Activated CD8-positive, alpha-beta memory T cell treated with anti-CD3 and anti-CD28 coated beads, Interleukin-2, amount 10 ng/mL, durations not matched to agents 7 days and 5 days (primary cell): ENCODE measurements at regions not wholly inside any gene's neighbourhood (a gene's known extent, or its start where the extent isn't known, plus 50 kb on each side); places are given as distances from the start of the nearest gene placed in this dataset.
"Not testable (repeated sequence)": the region's sequence is repeated elsewhere in the genome, so short reads cannot be mapped to it uniquely, and the experiment has no call there.

Source experiments
- ATAC-seq: fragments of 150-1000 bp; cut with Tn5 transposase; one replicate; pipeline ENCODE4 v1.10.0; 2021; ENCODE audit warnings: moderate library complexity
- CTCF ChIA-PET: fragments of 350-600 bp; sonication (Branson Sonifier 250); formaldehyde crosslinking; loops from one replicate; lab custom pipeline; 2021; ENCODE audit warnings: antibody characterized with exemption; lab: Charles Lee
- DNase-seq: peaks from one replicate; pipeline ENCODE4 v3.0.0-alpha.2; 2020
- H3K27ac Mint-ChIP-seq: one replicate; pipeline ENCODE4 v1.8.0; 2021; ENCODE audit warnings: mild to moderate bottlenecking, mixed read lengths
- H3K27me3 Mint-ChIP-seq: one replicate; pipeline ENCODE4 v1.8.0; 2021; ENCODE audit warnings: mixed read lengths
- H3K36me3 Mint-ChIP-seq: one replicate; pipeline ENCODE4 v1.8.0; 2021; ENCODE audit warnings: mild to moderate bottlenecking, mixed read lengths
- H3K4me1 Mint-ChIP-seq: one replicate; pipeline ENCODE4 v1.8.0; 2021; ENCODE audit warnings: mixed read lengths
- H3K4me3 Mint-ChIP-seq: one replicate; pipeline ENCODE4 v1.8.0; 2021; ENCODE audit warnings: mild to moderate bottlenecking, moderate library complexity, mixed read lengths
- H3K9me3 Mint-ChIP-seq: one replicate; pipeline ENCODE4 v1.8.0; 2022; ENCODE audit warnings: low read depth, mixed read lengths

- DNase-seq (no peak), ATAC-seq (no peak)
- H3K4me3 Mint-ChIP-seq, result no peak overlapping the region
- no peaks in the 10 kb centered on the region for H3K36me3 Mint-ChIP-seq
- CTCF ChIA-PET, result no interaction called here
- no peaks in the 10 kb centered on the region for H3K27me3 Mint-ChIP-seq
- peaks cover 2% of the 10 kb centered on the region for H3K9me3 Mint-ChIP-seq
- H3K27ac Mint-ChIP-seq, result no peak overlapping the region
- no peaks in the 10 kb centered on the region for H3K4me1 Mint-ChIP-seq
Measured at GRCh38 chr16:77488652-77489051, 53.8 kb upstream of the ADAMTS18 start.

GRCh38 chr16:77491091-77491490 is 56.3 kb upstream of the ADAMTS18 start:
- CTCF ChIA-PET, result no interaction called here
- ATAC-seq (no peak), DNase-seq (no peak)
- no peaks in the 10 kb centered on the region for H3K4me1 Mint-ChIP-seq
- peaks cover 2% of the 10 kb centered on the region for H3K9me3 Mint-ChIP-seq
- H3K27ac Mint-ChIP-seq, result no peak overlapping the region
- no peak overlapping the region for H3K4me3 Mint-ChIP-seq
- H3K27me3 Mint-ChIP-seq, result no peaks in the 10 kb centered on the region
- H3K36me3 Mint-ChIP-seq, result no peaks in the 10 kb centered on the region

- Mint-ChIP-seq H3K27ac (no peak overlapping the region), H3K27me3 (no peaks in the 10 kb centered on the region), H3K4me1 (no peaks in the 10 kb centered on the region), H3K36me3 (no peaks in the 10 kb centered on the region), H3K4me3 (no peak overlapping the region), H3K9me3 (no peaks in the 10 kb centered on the region)
- CTCF ChIA-PET, result no interaction called here
- DNase-seq, result no peak
- no peak for ATAC-seq
Measured at GRCh38 chr16:77496934-77497333, 62.1 kb upstream of the ADAMTS18 start.

- no peaks in the 10 kb centered on the region for H3K9me3 Mint-ChIP-seq
- H3K4me1 Mint-ChIP-seq, result no peaks in the 10 kb centered on the region
- H3K27me3 Mint-ChIP-seq, result no peaks in the 10 kb centered on the region
- H3K4me3 Mint-ChIP-seq, result no peak overlapping the region
- DNase-seq (no peak), ATAC-seq (no peak)
- no peaks in the 10 kb centered on the region for H3K36me3 Mint-ChIP-seq
- CTCF ChIA-PET, result no interaction called here
- H3K27ac Mint-ChIP-seq, result no peak overlapping the region
Measured at GRCh38 chr16:77499373-77500285, 64.8 kb upstream of the ADAMTS18 start.

GRCh38 chr16:77500286-77500598 is 65.4 kb upstream of the ADAMTS18 start:
- no peak for ATAC-seq
- Mint-ChIP-seq H3K9me3 (no peaks in the 10 kb centered on the region), H3K27me3 (no peaks in the 10 kb centered on the region), H3K36me3 (no peaks in the 10 kb centered on the region), H3K27ac (no peak overlapping the region), H3K4me3 (no peak overlapping the region), H3K4me1 (no peaks in the 10 kb centered on the region)
- no peak for DNase-seq
- CTCF ChIA-PET, result no interaction called here

GRCh38 chr16:77500934-77501664 is 66.3 kb upstream of the ADAMTS18 start:
- no peaks in the 10 kb centered on the region for H3K4me1 Mint-ChIP-seq
- H3K27ac Mint-ChIP-seq, result no peak overlapping the region
- H3K4me3 Mint-ChIP-seq, result no peak overlapping the region
- no peak for DNase-seq
- CTCF ChIA-PET, result no interaction called here
- H3K36me3 Mint-ChIP-seq, result no peaks in the 10 kb centered on the region
- no peaks in the 10 kb centered on the region for H3K9me3 Mint-ChIP-seq
- no peaks in the 10 kb centered on the region for H3K27me3 Mint-ChIP-seq
- no peak for ATAC-seq

- Mint-ChIP-seq H3K4me3 (no peak overlapping the region), H3K27ac (no peak overlapping the region), H3K4me1 (no peaks in the 10 kb centered on the region), H3K27me3 (no peaks in the 10 kb centered on the region), H3K9me3 (no peaks in the 10 kb centered on the region), H3K36me3 (no peaks in the 10 kb centered on the region)
- ATAC-seq (no peak), DNase-seq (no peak)
- CTCF ChIA-PET, result no interaction called here
Measured at GRCh38 chr16:77502448-77502847, 67.6 kb upstream of the ADAMTS18 start.

GRCh38 chr16:77506492-77506891 is 71.7 kb upstream of the ADAMTS18 start:
- H3K27me3 Mint-ChIP-seq, H3K36me3 Mint-ChIP-seq, H3K9me3 Mint-ChIP-seq, CTCF ChIA-PET, DNase-seq, H3K4me1 Mint-ChIP-seq, H3K4me3 Mint-ChIP-seq, ATAC-seq, H3K27ac Mint-ChIP-seq: not testable (repeated sequence)

GRCh38 chr16:77509051-77509450 is 74.2 kb upstream of the ADAMTS18 start:
- ATAC-seq (no peak), DNase-seq (no peak)
- H3K27ac Mint-ChIP-seq, result no peak overlapping the region
- H3K9me3 Mint-ChIP-seq, result no peaks in the 10 kb centered on the region
- H3K4me3 Mint-ChIP-seq, result no peak overlapping the region
- no peaks in the 10 kb centered on the region for H3K36me3 Mint-ChIP-seq
- peaks cover 3% of the 10 kb centered on the region for H3K27me3 Mint-ChIP-seq
- no peaks in the 10 kb centered on the region for H3K4me1 Mint-ChIP-seq
- CTCF ChIA-PET, result no interaction called here

- peaks cover 3% of the 10 kb centered on the region for H3K27me3 Mint-ChIP-seq
- no peak for ATAC-seq
- H3K4me1 Mint-ChIP-seq, result no peaks in the 10 kb centered on the region
- no peaks in the 10 kb centered on the region for H3K36me3 Mint-ChIP-seq
- CTCF ChIA-PET, result no interaction called here
- H3K27ac Mint-ChIP-seq, result no peak overlapping the region
- H3K9me3 Mint-ChIP-seq, result no peaks in the 10 kb centered on the region
- DNase-seq, result no peak
- no peak overlapping the region for H3K4me3 Mint-ChIP-seq
Measured at GRCh38 chr16:77509796-77510195, 75.0 kb upstream of the ADAMTS18 start.

GRCh38 chr16:77511053-77511452 is 76.2 kb upstream of the ADAMTS18 start:
- peaks cover 3% of the 10 kb centered on the region for H3K27me3 Mint-ChIP-seq
- no peak overlapping the region for H3K27ac Mint-ChIP-seq
- H3K9me3 Mint-ChIP-seq, result no peaks in the 10 kb centered on the region
- H3K4me1 Mint-ChIP-seq, result no peaks in the 10 kb centered on the region
- DNase-seq (no peak), ATAC-seq (no peak)
- H3K36me3 Mint-ChIP-seq, result no peaks in the 10 kb centered on the region
- CTCF ChIA-PET, result no interaction called here
- H3K4me3 Mint-ChIP-seq, result no peak overlapping the region

GRCh38 chr16:77514500-77515220 is 79.8 kb upstream of the ADAMTS18 start:
- ATAC-seq, result no peak
- no peaks in the 10 kb centered on the region for H3K36me3 Mint-ChIP-seq
- DNase-seq, result no peak
- H3K4me3 Mint-ChIP-seq, result no peak overlapping the region
- H3K27me3 Mint-ChIP-seq, result peaks cover 3% of the 10 kb centered on the region
- H3K9me3 Mint-ChIP-seq, result no peaks in the 10 kb centered on the region
- no peaks in the 10 kb centered on the region for H3K4me1 Mint-ChIP-seq
- no peak overlapping the region for H3K27ac Mint-ChIP-seq
- CTCF ChIA-PET, result no interaction called here

GRCh38 chr16:77525226-77525625 is 90.4 kb upstream of the ADAMTS18 start:
- ATAC-seq, H3K4me3 Mint-ChIP-seq, H3K9me3 Mint-ChIP-seq, H3K36me3 Mint-ChIP-seq, CTCF ChIA-PET, DNase-seq, H3K27me3 Mint-ChIP-seq, H3K4me1 Mint-ChIP-seq, H3K27ac Mint-ChIP-seq: not testable (repeated sequence)

- ATAC-seq, result no peak
Measured at GRCh38 chr16:77531752-77532151, 96.9 kb upstream of the ADAMTS18 start.

More at GRCh38 chr16:77531752-77532151, 96.9 kb upstream of the ADAMTS18 start:
- no peak overlapping the region for H3K4me3 Mint-ChIP-seq
- DNase-seq, result no peak
- H3K9me3 Mint-ChIP-seq, result no peaks in the 10 kb centered on the region
- CTCF ChIA-PET, result no interaction called here
- peaks cover 3% of the 10 kb centered on the region for H3K27me3 Mint-ChIP-seq
- no peaks in the 10 kb centered on the region for H3K36me3 Mint-ChIP-seq
- no peaks in the 10 kb centered on the region for H3K4me1 Mint-ChIP-seq
- no peak overlapping the region for H3K27ac Mint-ChIP-seq
